Stimulated activated CD8-positive, alpha-beta memory T cell treated with anti-CD3 and anti-CD28 coated beads, Interleukin-15, amount 100 ng/mL, for 4 hours (primary cell): ENCODE measurements at regions not wholly inside any gene's neighbourhood (a gene's known extent, or its start where the extent isn't known, plus 50 kb on each side); places are given as distances from the start of the nearest gene placed in this dataset.

Source experiments
- DNase-seq, 2 donors: peaks; one replicate each; pipeline ENCODE4 v3.0.0-alpha.2; 2020; ENCODE audit warnings: low read depth in 2 of 2

DNA sequence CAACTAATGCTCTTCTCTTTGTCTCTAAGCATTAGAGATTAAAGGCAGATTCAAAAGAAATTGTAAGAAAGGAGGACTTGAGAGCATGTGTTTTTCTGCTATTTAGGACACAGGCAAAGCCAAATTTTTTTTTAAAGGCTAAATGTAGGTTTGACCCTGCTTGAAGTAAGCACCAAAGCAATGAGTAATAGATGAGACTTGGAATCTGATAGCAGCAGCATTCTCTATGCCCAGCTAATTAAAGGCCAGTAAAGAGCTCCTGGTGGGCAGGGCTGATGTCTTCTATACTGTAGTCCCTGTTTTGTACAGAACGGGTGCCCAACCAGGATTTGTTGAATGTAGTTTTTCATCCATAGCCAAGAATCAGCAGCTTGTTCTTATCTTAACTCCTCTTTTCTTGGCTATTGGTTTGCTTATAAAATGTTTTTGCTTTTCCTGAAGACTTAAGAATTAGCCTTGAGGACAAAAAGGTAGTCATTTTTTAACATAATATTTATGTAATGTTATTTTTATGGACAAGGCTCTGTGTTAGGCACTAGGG, 179.6 kb downstream of the LMO4 start:
- no peak for DNase-seq

DNA sequence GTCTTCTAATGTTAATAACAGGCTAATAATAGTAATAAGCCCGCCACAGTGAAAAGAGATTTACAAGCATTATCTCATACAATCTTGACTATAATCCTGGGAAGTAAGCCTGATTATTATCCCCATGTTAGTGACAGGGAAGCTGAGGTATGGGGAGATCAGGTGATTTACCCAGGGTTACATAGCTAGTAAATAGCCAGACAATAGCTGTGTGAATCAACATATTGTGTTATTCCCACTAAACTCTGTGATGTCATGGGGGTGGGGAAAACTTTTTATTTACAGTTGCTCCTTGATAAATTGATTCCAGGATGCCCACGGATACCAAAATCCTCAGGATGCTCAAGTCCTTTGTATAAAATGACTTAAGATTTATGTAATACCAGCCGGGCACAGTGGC, 181.9 kb downstream of the LMO4 start:
- no peak for DNase-seq

DNA sequence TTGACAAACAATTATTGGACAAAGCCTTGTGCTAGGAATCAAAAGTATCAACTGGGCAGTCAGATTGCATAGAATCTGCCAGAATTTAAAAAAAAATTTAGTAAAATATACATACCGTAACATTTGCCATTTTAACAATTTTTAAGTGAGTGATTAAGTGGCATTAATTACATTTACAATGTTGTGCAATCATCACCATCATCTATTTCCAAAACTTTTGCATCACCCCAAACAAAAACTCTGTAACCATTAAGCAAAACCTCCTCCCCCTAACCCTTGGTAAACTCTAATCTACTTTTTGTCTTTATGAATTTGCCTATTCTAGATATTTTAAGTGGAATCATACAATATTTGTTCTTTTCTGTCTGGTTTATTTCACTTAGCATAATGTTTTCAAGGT, 182.8 kb downstream of the LMO4 start:
- DNase-seq: no peak

GRCh38 chr1:87512431-87512830, 183.8 kb downstream of the LMO4 start:
- DNase-seq: no peak

- DNase-seq: no peak
Observed at GRCh38 chr1:87513255-87513654, 184.6 kb downstream of the LMO4 start.

GRCh38 chr1:87513966-87514660, 185.4 kb downstream of the LMO4 start:
- DNase-seq: no peak

DNA sequence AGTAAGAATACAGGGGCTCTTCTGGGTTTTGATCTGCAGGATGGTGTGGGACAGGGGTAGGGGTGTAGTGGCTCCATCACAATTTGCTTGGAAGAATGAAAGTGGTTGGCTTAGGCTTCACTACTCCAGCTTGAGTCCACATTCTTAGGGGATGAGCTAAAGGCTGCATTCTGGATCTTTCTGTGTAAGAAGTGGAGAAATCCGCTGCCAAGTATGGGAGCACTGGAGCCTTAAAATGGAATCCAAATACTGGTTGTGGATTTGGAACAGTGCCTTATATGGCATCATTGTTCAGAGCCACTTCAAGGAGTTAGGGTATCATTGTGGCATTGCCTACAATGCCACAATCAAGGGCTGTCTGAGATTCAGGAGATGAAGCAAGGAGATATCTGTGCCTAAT, 187.1 kb downstream of the LMO4 start:
- no peak for DNase-seq

DNA sequence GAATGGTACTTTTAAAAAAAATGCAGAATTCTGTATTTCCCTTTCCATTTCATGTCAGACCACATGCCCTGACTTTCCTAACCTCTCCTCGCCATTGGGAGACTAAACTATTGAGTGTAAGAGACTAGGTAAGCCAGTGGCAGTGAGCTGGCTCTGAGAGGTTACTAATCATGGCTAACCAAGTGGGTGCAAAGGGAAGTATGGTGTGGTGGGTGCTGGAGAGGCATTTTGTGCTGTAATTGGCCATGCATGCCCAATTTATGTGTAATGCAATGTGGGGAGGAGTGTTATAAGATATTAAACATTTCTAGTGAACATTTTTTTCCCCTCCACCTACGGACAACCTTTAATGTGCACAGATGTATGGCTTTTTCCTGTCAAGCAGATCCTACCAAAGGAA, 190.1 kb downstream of the LMO4 start:
- no peak for DNase-seq

DNA sequence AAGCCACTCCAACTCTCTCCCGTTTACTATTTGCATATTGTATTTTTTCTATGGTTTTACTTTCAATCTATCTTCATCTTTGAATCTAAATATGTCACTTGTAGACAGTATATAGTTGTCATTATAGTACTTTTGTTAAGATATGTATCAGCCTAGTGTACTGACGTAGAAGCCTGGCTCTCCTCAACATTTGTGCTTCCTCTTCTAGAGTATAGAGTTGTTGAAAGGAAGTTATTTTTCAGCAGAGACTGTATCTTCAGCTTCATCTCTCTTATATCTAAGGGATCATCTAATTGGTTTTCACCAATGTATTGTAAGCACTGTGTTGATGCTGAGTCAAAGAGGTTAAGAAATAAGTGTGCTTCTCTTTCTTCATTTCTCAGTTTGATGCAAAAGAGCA, 192.8 kb downstream of the LMO4 start:
- no peak for DNase-seq

DNA sequence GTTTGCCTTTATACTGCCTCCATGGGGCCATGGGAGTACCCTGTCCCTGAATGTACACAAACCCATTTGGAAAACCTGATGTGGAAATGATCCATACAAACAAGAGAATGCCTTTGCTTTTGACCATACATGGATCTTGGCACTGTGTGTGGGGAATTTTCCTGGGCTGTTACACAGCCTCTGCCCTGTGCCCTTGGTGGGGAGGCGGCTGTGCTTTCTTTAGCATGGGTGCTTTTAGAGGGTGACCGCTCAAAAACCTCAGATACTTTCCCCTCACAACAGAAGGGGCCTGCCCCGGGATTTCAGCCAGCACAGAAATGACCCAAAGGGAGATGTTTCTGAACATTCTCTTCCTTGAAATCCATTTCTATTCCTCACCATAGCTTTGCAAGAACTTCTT, 194.8 kb downstream of the LMO4 start:
- DNase-seq: no peak

DNA sequence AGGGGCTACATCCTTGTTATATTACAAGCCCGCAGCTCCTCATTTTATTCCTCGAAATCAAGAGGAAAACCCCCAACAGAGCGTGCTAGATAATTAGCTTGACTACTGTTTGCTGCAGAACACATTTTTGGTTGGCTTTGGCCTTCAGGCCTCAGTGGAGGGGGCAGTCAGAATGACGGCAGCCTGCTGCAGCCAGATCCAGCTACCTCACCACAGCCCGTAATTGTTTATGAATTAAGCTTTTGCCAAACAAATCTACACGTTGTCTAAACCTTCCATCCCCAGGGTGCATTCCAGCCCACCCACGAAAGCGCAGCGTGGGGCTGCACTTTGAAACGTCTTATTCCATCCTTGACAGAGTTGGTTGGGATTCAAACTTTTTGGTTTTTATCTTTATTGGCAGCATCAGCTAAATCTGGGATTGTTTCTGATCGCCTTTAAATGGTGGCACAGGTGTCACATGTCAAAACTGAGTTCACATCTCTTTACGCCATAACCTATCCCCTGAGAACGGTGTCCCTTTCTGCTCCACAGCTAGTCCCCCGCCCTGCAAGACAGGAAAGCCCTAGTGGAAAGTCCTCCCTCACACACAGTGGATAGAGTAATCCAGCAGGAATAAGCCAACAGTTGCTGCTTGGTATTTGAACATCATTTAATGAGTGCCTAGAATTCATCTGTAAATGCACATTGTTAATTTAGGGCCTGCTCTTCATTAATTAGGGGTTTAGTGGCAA, 195.5 kb downstream of the LMO4 start:
- DNase-seq: no peak

DNA sequence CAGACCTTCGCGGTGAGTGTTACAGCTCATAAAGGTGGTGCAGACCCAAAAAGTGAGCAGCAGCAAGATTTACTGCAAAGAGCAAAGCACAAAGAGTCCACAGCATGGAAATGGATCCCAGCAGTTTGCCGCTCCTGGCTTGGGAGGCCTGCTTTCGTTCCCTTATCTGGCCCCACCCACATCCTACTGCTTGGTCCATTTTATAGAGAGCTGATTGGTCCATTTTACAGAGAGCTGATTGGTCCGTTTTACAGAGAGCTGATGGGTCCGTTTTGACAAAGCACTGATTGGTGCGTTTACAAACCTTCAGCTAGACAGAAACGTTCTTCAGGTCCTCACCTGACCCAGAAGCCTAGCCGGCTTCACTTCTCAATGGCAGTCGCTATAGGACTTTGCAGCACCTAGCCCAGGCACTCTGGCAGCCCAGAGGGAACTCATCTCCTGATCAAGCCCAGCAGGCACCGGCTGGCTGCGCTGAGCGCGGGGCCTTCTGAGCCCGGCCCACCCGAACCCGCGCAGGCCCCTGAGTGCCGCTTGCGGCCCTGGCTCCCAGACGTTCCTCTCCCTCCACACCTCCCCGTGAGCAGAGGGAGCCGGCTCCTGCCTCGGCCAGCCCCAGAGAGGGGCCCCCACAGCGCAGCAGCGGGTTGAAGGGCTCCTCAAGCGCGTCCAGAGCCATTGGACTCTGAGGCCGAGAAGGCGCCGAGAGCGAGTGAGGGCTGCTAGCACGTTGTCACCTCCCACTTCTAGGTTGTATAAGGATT, 200.3 kb downstream of the LMO4 start:
- DNase-seq: no peak

- DNase-seq: no peak
Observed at GRCh38 chr1:87530042-87530807, 201.5 kb downstream of the LMO4 start.

- no peak for DNase-seq
Observed at GRCh38 chr1:87535551-87535950, 206.9 kb downstream of the LMO4 start.

DNA sequence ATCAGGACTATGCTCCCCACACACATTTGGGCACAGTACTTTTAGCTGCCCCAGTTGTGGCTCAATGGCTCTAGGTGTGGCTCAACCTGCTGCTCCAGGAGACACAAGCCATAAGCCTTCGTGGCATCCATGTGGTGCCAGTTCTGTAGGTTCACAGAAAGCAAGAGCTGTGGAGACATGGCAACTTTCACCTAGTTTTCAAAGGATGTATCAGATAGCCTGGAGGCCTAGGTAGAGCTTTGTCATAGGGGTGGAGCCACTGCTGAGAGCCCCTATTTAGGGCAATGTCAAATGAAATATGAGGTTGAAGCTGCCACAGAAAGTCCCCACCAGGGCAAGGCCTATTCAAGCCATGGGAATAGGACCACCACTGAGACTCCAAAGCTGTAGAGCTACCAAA, 210.5 kb downstream of the LMO4 start:
- DNase-seq: no peak

DNA sequence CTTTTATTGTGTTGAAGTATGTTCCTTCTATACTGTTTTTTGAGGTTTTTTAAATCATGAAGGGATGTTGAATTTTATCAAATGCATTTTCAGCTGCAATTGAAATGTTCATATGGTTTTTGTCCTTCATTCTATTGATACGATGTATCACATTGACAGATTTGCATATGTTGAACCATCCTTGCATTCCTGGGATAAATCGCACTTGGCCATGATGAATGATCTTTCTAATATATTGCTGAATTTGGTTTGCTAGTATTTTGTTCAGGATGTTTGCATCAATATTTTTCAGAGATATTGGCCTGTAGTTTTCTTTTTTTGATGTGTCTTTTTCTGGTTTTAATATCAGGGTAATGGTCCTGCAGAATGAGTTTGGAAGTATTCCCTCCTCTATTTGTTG, 214.0 kb downstream of the LMO4 start:
- no peak for DNase-seq

GRCh38 chr1:87549738-87550137, 221.1 kb downstream of the LMO4 start:
- DNase-seq: no peak

DNA sequence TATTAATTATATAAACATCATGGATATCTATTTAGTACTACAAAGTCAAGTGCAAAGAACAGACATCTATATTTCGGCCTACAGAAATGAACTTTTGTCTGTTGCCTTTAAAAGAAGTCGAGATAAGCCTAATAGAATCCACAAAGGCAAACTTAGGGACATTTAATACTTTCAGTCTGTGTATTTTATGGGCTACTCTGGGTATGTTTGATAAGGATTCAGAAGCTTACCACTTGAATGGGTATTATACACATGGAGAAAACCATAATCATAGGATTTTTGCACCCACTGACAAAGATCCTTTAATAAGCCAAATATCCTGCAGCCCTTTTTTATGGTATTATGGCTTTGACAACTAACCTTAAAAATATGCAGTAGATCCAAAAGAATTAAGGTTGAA, 224.8 kb downstream of the LMO4 start:
- no peak for DNase-seq

- no peak for DNase-seq
Observed at GRCh38 chr1:87555366-87555765, 226.7 kb downstream of the LMO4 start.

DNA sequence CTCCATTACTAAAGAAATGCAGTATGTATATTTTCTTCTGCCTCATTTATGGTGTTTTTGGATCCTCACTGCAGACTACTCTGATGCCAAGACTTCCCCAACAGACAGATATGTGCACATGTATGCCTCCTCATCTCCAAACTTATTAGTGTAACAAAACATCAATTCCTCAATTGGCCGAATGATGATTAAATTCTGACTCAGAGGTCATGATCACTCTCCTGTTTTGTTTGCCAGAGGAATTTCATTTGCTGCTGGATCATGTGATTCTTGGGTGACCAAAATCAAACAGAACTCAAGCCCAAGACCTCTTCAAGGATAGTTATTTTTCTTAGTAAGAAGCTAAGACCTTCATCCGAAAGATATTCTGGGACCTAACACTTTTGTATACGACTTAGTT, 227.6 kb downstream of the LMO4 start:
- no peak for DNase-seq

DNA sequence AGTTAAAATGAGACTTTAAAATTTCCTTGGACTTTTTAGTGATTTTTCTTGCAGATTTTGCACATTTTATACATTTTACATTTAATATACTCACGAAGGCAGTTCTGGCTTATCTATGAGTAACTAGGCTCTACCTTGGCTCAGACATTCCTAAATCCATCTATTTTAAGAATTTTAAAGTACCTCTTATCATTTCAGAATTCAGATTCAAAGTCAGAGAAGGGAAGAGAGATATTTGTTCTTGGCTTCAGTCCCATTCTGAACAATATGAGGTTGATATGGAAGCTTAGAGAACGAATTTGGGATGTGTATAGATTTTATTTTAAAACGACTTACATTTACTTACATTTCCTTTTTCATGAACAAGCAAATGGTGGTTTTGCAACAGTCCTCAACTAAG, 230.2 kb downstream of the LMO4 start:
- DNase-seq: no peak

DNA sequence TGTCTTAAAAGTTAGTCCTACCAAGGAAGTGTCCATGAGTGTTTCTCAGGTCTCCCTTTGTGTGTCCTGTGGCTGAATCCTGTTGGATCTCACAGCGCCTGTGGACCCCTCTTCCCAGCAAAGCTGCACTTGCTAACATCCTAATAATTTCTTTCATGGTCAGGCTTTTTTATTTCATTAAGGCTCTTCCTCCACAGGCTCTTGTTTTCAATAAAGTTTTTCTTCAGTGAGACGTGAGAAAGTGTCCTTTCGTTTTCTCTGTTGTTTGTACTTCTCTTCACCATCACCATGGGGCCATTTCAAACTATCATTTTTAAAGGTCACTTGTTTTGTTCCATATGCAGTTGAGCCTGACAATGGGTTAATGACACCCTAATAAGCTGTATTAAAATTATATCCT, 231.5 kb downstream of the LMO4 start:
- no peak for DNase-seq
